ENCODE measurements at regions not wholly inside any gene's neighbourhood (a gene's known extent, or its start where the extent isn't known, plus 50 kb on each side); places are given as distances from the start of the nearest gene placed in this dataset.

- WGBS: 97% methylated on average over 3 of the region's 3 CpGs
- Histone ChIP-seq H3K27ac (ENCODE audit: low read depth in 1 of 2, low read length in 2 of 2) (no peak overlapping the region), H3K9me3 (ENCODE audit: control insufficient read depth in 4 of 4, low read length in 3 of 4) (no peaks in the 10 kb centered on the region), H3K4me3 (ENCODE audit: low read depth in 1 of 3, low read length in 3 of 3) (no peak overlapping the region), H3K4me1 (ENCODE audit: control insufficient read depth in 4 of 4, insufficient read depth in 4 of 4, low read length in 3 of 4) (peaks cover 0 to 16% (median 14%) of the 10 kb centered on the region in 4 donors), H3K36me3 (ENCODE audit: control insufficient read depth in 4 of 4, insufficient read depth in 3 of 4, low read depth in 1 of 4, low read length in 3 of 4) (no peaks in the 10 kb centered on the region), H3K9ac (ENCODE audit: low read depth in 1 of 2, low read length in 2 of 2) (no peak overlapping the region), H3K27me3 (ENCODE audit: control insufficient read depth in 4 of 4, insufficient read depth in 4 of 4, low read length in 3 of 4) (no peaks in the 10 kb centered on the region)
- TF ChIP-seq TAF1 (conservative IDR thresholded peaks at IDR 0.05) (no peak), NR2F2 (IDR thresholded peaks at IDR 0.05) (no peak), FOXA2 (IDR thresholded peaks at IDR 0.05) (no peak), YY1 (IDR thresholded peaks at IDR 0.05) (no peak), HNF4G (IDR thresholded peaks at IDR 0.05) (no peak), MAX (IDR thresholded peaks at IDR 0.05) (no peak)
- no peak for DNase-seq (ENCODE audit: low spot score)
Measured at GRCh38 chr20:53683506-53683905, 89.9 kb upstream of the ZNF217 start.

GRCh38 chr20:53681352-53682212 is 87.9 kb upstream of the ZNF217 start:
- 86% methylated on average over 17 of the region's 17 CpGs for WGBS
- peaks cover 0 to 32% (median 26%) of the 10 kb centered on the region in 4 donors for H3K4me1 ChIP-seq (ENCODE audit: control insufficient read depth in 4 of 4, insufficient read depth in 4 of 4, low read length in 3 of 4)
- no peak for TF ChIP-seq CTCF (IDR thresholded peaks at IDR 0.05; ENCODE audit: low read depth, low read length, missing input control)

GRCh38 chr20:53679597-53680309 is 86.1 kb upstream of the ZNF217 start:
- H3K27me3 ChIP-seq (ENCODE audit: control insufficient read depth in 4 of 4, insufficient read depth in 4 of 4, low read length in 3 of 4): no peaks in the 10 kb centered on the region
- no peak for DNase-seq (ENCODE audit: low spot score)
- H3K27ac ChIP-seq (ENCODE audit: low read depth in 1 of 2, low read length in 2 of 2): peak overlapping the region in 1 of 2 donors; percentile 18
- 79% methylated on average over 7 of the region's 7 CpGs for WGBS
- no peak overlapping the region for H3K9ac ChIP-seq (ENCODE audit: low read depth in 1 of 2, low read length in 2 of 2)
- no peaks in the 10 kb centered on the region for H3K36me3 ChIP-seq (ENCODE audit: control insufficient read depth in 4 of 4, insufficient read depth in 3 of 4, low read depth in 1 of 4, low read length in 3 of 4)
- no peak overlapping the region for H3K4me3 ChIP-seq (ENCODE audit: low read depth in 1 of 3, low read length in 3 of 3)
- H3K9me3 ChIP-seq (ENCODE audit: control insufficient read depth in 4 of 4, low read length in 3 of 4): no peaks in the 10 kb centered on the region
- peaks cover 0 to 32% (median 30%) of the 10 kb centered on the region in 4 donors for H3K4me1 ChIP-seq (ENCODE audit: control insufficient read depth in 4 of 4, insufficient read depth in 4 of 4, low read length in 3 of 4)
- TF ChIP-seq NR2F2 (IDR thresholded peaks at IDR 0.05): no peak
- no peak for TF ChIP-seq SP1 (IDR thresholded peaks at IDR 0.05)
- TF ChIP-seq ATF3 (IDR thresholded peaks at IDR 0.05): no peak
- no peak for TF ChIP-seq REST (IDR thresholded peaks at IDR 0.05)
- TF ChIP-seq CTCF (IDR thresholded peaks at IDR 0.05; ENCODE audit: low read depth, low read length, missing input control): no peak
- TF ChIP-seq EGR1 (IDR thresholded peaks at IDR 0.05; ENCODE audit: low read depth in 2 of 2): no peak
- TF ChIP-seq JUND (IDR thresholded peaks at IDR 0.05): no peak
- no peak for TF ChIP-seq TAF1 (conservative IDR thresholded peaks at IDR 0.05)
- no peak for TF ChIP-seq YY1 (IDR thresholded peaks at IDR 0.05)
- TF ChIP-seq HNF4G (IDR thresholded peaks at IDR 0.05): no peak
- TF ChIP-seq RXRA (IDR thresholded peaks at IDR 0.05): no peak
- no peak for TF ChIP-seq FOXA2 (IDR thresholded peaks at IDR 0.05)
- TF ChIP-seq MAX (IDR thresholded peaks at IDR 0.05): no peak
- no peak for TF ChIP-seq GABPA (IDR thresholded peaks at IDR 0.05 in 1 of 2, conservative IDR thresholded peaks at IDR 0.05 in 1 of 2)

More at GRCh38 chr20:53681352-53682212, 87.9 kb upstream of the ZNF217 start:
- no peaks in the 10 kb centered on the region for H3K36me3 ChIP-seq (ENCODE audit: control insufficient read depth in 4 of 4, insufficient read depth in 3 of 4, low read depth in 1 of 4, low read length in 3 of 4)
- no peak overlapping the region for H3K9ac ChIP-seq (ENCODE audit: low read depth in 1 of 2, low read length in 2 of 2)
- H3K4me3 ChIP-seq (ENCODE audit: low read depth in 1 of 3, low read length in 3 of 3): no peak overlapping the region
- no peaks in the 10 kb centered on the region for H3K27me3 ChIP-seq (ENCODE audit: control insufficient read depth in 4 of 4, insufficient read depth in 4 of 4, low read length in 3 of 4)
- H3K9me3 ChIP-seq (ENCODE audit: control insufficient read depth in 4 of 4, low read length in 3 of 4): no peaks in the 10 kb centered on the region
- no peak for DNase-seq (ENCODE audit: low spot score)
- no peak overlapping the region for H3K27ac ChIP-seq (ENCODE audit: low read depth in 1 of 2, low read length in 2 of 2)

All from liver (tissue), 8 donors.